ENCODE measurements at regions not wholly inside any gene's neighbourhood (a gene's known extent, or its start where the extent isn't known, plus 50 kb on each side); places are given as distances from the start of the nearest gene placed in this dataset.

DNA sequence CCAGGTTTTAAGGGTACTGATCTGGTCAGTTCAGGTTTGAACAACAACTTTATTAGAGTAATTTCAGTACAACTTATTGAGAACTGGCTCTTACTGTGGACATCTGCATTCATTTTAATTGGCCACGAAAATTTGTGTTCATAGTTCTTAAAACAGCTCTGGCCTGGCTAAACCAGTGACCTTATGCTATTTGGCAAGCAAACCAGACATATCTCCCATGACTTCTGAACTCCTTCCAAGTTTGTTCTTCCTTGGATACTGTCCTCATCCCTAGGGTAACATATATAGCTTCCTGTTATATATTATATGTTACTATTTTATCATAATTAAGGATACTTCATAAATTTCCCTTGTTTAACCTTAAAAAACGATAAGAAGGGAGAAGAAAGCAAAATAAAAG, 841.9 kb downstream of the TRAM1L1 start:
- Histone ChIP-seq H2AFZ (replicated peaks; ENCODE audit: low read length, poor library complexity) (no peak overlapping the region), H3K9me1 (ENCODE audit: insufficient read depth, low read length) (no peaks in the 10 kb centered on the region), H4K20me1 (ENCODE audit: insufficient read depth, low read length) (no peaks in the 10 kb centered on the region), H4K8ac (ENCODE audit: low read depth in 2 of 2, low read length in 2 of 2) (no peak overlapping the region), H3K18ac (ENCODE audit: low read depth, low read length) (no peak overlapping the region), H3K23ac (ENCODE audit: low read depth, low read length) (no peak overlapping the region), H2BK5ac (ENCODE audit: low read depth, low read length, poor library complexity, severe bottlenecking) (no peak overlapping the region), H3K36me3 (ENCODE audit: control insufficient read depth, insufficient read depth, low read length) (no peaks in the 10 kb centered on the region), H2BK120ac (ENCODE audit: low read depth, low read length) (no peak overlapping the region), H3K4me1 (ENCODE audit: control insufficient read depth, insufficient read depth, low read length) (no peaks in the 10 kb centered on the region), H3K27ac (ENCODE audit: insufficient read depth, low read length) (no peak overlapping the region), H4K91ac (ENCODE audit: insufficient read depth, low read depth, low read length) (no peak overlapping the region), H3K9ac (ENCODE audit: low read depth, low read length) (no peak overlapping the region), H2BK20ac (ENCODE audit: low read depth, low read length) (no peak overlapping the region), H3K14ac (replicated peaks; ENCODE audit: low read depth, low read length) (no peak overlapping the region), H2AK9ac (replicated peaks; ENCODE audit: low read depth, low read length, poor library complexity) (no peak overlapping the region), H3K27me3 (ENCODE audit: control insufficient read depth, insufficient read depth, low read length) (no peaks in the 10 kb centered on the region), H3K79me1 (ENCODE audit: low read depth in 1 of 2, low read length in 2 of 2) (no peaks in the 10 kb centered on the region), H4K5ac (ENCODE audit: low read depth, low read length) (no peak overlapping the region), H3K56ac (ENCODE audit: extremely low read depth, insufficient read depth, low read length) (no peak overlapping the region), H2BK15ac (ENCODE audit: low read depth, low read length) (no peak overlapping the region), H3K9me3 (ENCODE audit: control insufficient read depth, insufficient read depth, low read length) (peaks cover 14% of the 10 kb centered on the region), H3K4me3 (ENCODE audit: insufficient read depth, low read depth, low read length) (no peak overlapping the region), H2AK5ac (ENCODE audit: low read depth, low read length) (no peak overlapping the region), H3K4ac (ENCODE audit: low read depth, low read length) (no peak overlapping the region), H3K4me2 (ENCODE audit: low read depth, low read length) (no peak overlapping the region)
- TF ChIP-seq MAFK (IDR thresholded peaks at IDR 0.05; ENCODE audit: low read depth, low read length) (no peak), ELK1 (IDR thresholded peaks at IDR 0.05; ENCODE audit: borderline replicate concordance, low read depth, low read length) (no peak), POLR2A (IDR thresholded peaks at IDR 0.05; ENCODE audit: low read depth, low read length) (no peak), FOS (IDR thresholded peaks at IDR 0.05; ENCODE audit: low read depth, low read length) (no peak), CEBPB (IDR thresholded peaks at IDR 0.05; ENCODE audit: low read depth, low read length) (no peak), CHD1 (IDR thresholded peaks at IDR 0.05; ENCODE audit: low read depth, low read length) (no peak), SMC3 (IDR thresholded peaks at IDR 0.05; ENCODE audit: low read depth, low read length) (no peak), NFE2L2 (IDR thresholded peaks at IDR 0.05; ENCODE audit: low read depth, low read length) (no peak), MAZ (IDR thresholded peaks at IDR 0.05; ENCODE audit: borderline replicate concordance, low read depth, low read length) (no peak)
- TF ChIP-seq, protein P1, sequence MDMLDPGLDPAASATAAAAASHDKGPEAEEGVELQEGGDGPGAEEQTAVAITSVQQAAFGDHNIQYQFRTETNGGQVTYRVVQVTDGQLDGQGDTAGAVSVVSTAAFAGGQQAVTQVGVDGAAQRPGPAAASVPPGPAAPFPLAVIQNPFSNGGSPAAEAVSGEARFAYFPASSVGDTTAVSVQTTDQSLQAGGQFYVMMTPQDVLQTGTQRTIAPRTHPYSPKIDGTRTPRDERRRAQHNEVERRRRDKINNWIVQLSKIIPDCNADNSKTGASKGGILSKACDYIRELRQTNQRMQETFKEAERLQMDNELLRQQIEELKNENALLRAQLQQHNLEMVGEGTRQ (IDR thresholded peaks at IDR 0.05; ENCODE audit: low read depth, low read length) = no peak
- TF ChIP-seq, protein P2, sequence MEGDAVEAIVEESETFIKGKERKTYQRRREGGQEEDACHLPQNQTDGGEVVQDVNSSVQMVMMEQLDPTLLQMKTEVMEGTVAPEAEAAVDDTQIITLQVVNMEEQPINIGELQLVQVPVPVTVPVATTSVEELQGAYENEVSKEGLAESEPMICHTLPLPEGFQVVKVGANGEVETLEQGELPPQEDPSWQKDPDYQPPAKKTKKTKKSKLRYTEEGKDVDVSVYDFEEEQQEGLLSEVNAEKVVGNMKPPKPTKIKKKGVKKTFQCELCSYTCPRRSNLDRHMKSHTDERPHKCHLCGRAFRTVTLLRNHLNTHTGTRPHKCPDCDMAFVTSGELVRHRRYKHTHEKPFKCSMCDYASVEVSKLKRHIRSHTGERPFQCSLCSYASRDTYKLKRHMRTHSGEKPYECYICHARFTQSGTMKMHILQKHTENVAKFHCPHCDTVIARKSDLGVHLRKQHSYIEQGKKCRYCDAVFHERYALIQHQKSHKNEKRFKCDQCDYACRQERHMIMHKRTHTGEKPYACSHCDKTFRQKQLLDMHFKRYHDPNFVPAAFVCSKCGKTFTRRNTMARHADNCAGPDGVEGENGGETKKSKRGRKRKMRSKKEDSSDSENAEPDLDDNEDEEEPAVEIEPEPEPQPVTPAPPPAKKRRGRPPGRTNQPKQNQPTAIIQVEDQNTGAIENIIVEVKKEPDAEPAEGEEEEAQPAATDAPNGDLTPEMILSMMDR (conservative IDR thresholded peaks at IDR 0.05; ENCODE audit: low read depth, low read length) = no peak
- DNase-seq (no peak), ATAC-seq (ENCODE audit: low read depth) (no peak)
- BruUV-seq (replicated peaks) = no TSS peak
- ChIA-PET CTCF (no interaction called here), POLR2A (ENCODE audit: unreplicated experiment) (no interaction called here)
- intact Hi-C loops (cut with micrococcal nuclease) = no loop called here
- no CpG with 5 or more reads among the region's 2 CpGs for WGBS, 2 experiments (ENCODE audit: extremely low coverage in 2 of 2, insufficient read length in 1 of 2)
- in situ Hi-C loops (cut with MboI; ENCODE audit: low sequenced_read_pairs) = no loop called here
- dilution Hi-C loops (cut with HindIII; ENCODE audit: low sequenced_read_pairs, unreplicated experiment) = no loop called here

Measured in IMR-90 (cell line).